ENCODE measurements at regions not wholly inside any gene's neighbourhood (a gene's known extent, or its start where the extent isn't known, plus 50 kb on each side); places are given as distances from the start of the nearest gene placed in this dataset.
"Not testable (repeated sequence)": the region's sequence is repeated elsewhere in the genome, so short reads cannot be mapped to it uniquely, and the experiment has no call there.

DNA sequence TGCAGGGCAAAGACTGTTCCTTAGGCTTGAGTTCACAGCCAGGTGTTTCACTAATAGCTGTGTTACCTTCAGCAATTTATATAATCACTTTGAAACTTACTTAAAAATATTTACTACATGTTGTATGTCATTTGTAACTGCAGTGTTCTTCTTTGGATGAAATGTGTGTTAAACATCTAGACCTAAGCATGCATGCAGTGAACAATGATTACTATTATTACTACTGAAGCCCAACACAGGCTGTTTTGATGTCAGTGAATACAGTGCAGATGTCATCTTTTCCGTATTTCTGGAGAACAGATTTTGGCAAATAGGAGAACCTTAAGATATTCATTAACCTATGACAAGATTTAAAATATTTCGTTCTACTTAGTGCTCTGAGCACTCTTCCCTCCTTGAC lies 101.8 kb upstream of the ANK2 start:
- Histone ChIP-seq H3K9ac (ENCODE audit: low read depth in 1 of 3, low read length in 3 of 3) (no peak overlapping the region), H3K36me3 (ENCODE audit: control insufficient read depth in 3 of 3, insufficient read depth in 3 of 3, low read length in 3 of 3) (no peaks in the 10 kb centered on the region), H3K27me3 (ENCODE audit: control insufficient read depth in 3 of 3, insufficient read depth in 3 of 3, low read length in 3 of 3) (no peaks in the 10 kb centered on the region), H3K4me3 (ENCODE audit: low read length in 3 of 3) (no peak overlapping the region), H3K9me3 (ENCODE audit: control insufficient read depth in 3 of 3, low read length in 3 of 3) (no peaks in the 10 kb centered on the region), H3K27ac (ENCODE audit: low read depth, low read length) (no peak overlapping the region), H3K4me1 (ENCODE audit: control insufficient read depth in 3 of 3, insufficient read depth in 3 of 3, low read length in 3 of 3) (no peaks in the 10 kb centered on the region)

DNA sequence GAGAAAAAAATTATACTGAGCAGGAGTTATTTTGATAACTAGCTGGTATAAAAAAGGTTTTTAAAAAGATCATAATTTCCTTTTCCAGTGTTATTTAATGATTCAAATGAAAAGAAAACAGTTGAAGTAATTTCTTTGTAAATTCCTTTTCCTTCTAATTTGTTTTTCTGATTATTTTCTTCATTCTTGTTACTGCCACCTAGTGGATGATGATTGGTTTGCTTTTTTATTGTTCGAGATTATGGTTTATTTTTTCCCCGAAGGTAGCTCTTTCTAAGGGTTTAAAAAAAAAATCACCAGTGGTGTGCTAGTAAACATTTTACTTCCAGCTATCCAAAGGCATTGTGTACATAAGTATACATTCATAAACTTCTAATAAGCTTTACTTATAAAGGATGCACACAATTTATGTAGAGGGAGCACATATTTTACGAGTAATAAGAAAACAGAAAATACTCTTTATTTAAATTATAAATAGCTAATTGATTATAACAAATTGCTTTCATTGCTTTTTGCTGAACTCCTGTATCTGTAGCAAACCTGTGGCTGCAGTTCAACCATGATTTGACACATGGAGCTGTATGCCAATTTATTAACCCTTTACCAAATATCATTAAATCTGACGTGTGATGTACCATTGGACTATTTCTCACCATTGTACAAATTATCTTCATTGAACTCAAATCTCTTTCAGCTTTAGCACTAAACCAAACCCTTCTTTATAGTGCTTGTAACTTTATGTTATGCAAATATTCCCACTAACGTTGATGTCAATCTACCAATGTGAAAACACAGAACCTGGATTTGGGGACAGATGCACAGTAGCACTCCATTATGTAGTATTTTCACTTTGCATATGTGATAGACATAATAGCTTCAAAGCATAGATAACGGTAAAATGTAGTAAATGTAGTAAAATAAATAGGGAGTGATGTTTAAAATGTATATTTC lies 97.8 kb upstream of the ANK2 start:
- Histone ChIP-seq H3K27ac (ENCODE audit: low read depth, low read length) (no peak overlapping the region), H3K9me3 (ENCODE audit: control insufficient read depth in 3 of 3, low read length in 3 of 3) (no peaks in the 10 kb centered on the region), H3K36me3 (ENCODE audit: control insufficient read depth in 3 of 3, insufficient read depth in 3 of 3, low read length in 3 of 3) (no peaks in the 10 kb centered on the region), H3K9ac (ENCODE audit: low read depth in 1 of 3, low read length in 3 of 3) (no peak overlapping the region), H3K4me1 (ENCODE audit: control insufficient read depth in 3 of 3, insufficient read depth in 3 of 3, low read length in 3 of 3) (no peaks in the 10 kb centered on the region), H3K27me3 (ENCODE audit: control insufficient read depth in 3 of 3, insufficient read depth in 3 of 3, low read length in 3 of 3) (no peaks in the 10 kb centered on the region), H3K4me3 (ENCODE audit: low read length in 3 of 3) (no peak overlapping the region)

DNA sequence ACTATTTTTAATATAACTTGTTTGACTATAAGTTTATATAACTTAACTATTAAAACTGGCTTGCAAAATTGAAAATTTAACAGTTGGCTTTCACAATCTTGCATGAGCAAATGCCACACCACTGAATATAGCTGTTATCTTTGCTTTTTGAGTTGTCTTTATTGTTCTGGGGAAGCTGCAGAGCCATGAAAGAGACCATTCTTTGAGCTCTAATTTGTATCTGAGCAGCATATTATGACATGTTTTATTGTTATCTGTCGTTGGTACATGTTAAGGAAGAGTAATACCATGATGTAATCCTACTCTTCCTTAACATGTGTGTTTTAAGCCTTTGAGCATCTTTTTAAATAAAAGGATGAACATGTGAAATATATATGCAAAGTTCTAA lies 97.1 kb upstream of the ANK2 start:
- H3K27me3 ChIP-seq (ENCODE audit: control insufficient read depth in 3 of 3, insufficient read depth in 3 of 3, low read length in 3 of 3): no peaks in the 10 kb centered on the region
- H3K27ac ChIP-seq (ENCODE audit: low read depth, low read length): no peak overlapping the region
- no peak overlapping the region for H3K9ac ChIP-seq (ENCODE audit: low read depth in 1 of 3, low read length in 3 of 3)
- no peaks in the 10 kb centered on the region for H3K36me3 ChIP-seq (ENCODE audit: control insufficient read depth in 3 of 3, insufficient read depth in 3 of 3, low read length in 3 of 3)
- H3K9me3 ChIP-seq (ENCODE audit: control insufficient read depth in 3 of 3, low read length in 3 of 3): no peaks in the 10 kb centered on the region
- H3K4me1 ChIP-seq (ENCODE audit: control insufficient read depth in 3 of 3, insufficient read depth in 3 of 3, low read length in 3 of 3): no peaks in the 10 kb centered on the region
- H3K4me3 ChIP-seq (ENCODE audit: low read length in 3 of 3): no peak overlapping the region

DNA sequence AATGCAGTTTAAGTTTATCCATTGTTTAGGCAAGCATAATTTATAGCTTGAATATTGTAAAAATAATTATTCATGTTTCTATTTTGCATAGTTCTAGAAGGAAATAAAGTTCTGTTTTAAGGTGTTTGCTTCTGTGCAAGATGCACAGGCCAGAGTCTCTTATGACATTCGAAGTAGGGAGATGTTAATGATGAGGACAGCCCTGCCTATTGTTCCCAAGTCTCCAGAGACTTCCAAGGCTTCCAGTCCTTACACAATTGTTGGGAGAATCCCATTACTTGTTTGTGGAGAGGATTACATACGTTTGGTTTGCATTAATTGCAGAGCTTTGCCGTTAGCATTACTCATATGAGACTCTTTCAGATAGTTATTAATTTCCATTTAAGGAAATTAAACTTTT lies 96.2 kb upstream of the ANK2 start:
- Histone ChIP-seq H3K27me3 (ENCODE audit: control insufficient read depth in 3 of 3, insufficient read depth in 3 of 3, low read length in 3 of 3) (no peaks in the 10 kb centered on the region), H3K4me3 (ENCODE audit: low read length in 3 of 3) (no peak overlapping the region), H3K4me1 (ENCODE audit: control insufficient read depth in 3 of 3, insufficient read depth in 3 of 3, low read length in 3 of 3) (no peaks in the 10 kb centered on the region), H3K9ac (ENCODE audit: low read depth in 1 of 3, low read length in 3 of 3) (no peak overlapping the region), H3K9me3 (ENCODE audit: control insufficient read depth in 3 of 3, low read length in 3 of 3) (no peaks in the 10 kb centered on the region), H3K27ac (ENCODE audit: low read depth, low read length) (no peak overlapping the region), H3K36me3 (ENCODE audit: control insufficient read depth in 3 of 3, insufficient read depth in 3 of 3, low read length in 3 of 3) (no peaks in the 10 kb centered on the region)

DNA sequence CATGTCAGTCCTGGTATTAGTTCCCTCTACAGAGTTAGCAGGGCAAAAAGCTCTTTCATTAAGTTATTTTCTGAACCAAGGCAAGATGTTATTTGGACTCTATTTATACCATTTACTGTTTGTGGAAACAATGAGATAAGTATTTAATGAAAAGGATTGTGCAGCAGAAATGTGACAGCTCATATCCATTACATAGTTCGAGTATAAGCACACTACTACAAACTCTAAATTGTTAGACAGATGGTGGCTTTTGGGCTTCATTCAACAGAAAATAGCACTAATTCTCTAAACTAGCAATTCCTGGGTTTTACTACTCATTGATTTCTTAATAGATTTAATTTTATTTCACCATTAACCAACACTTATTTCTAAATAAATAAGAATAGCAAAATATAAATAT lies 95.2 kb upstream of the ANK2 start:
- Histone ChIP-seq H3K4me1 (ENCODE audit: control insufficient read depth in 3 of 3, insufficient read depth in 3 of 3, low read length in 3 of 3) (no peaks in the 10 kb centered on the region), H3K27ac (ENCODE audit: low read depth, low read length) (no peak overlapping the region), H3K36me3 (ENCODE audit: control insufficient read depth in 3 of 3, insufficient read depth in 3 of 3, low read length in 3 of 3) (no peaks in the 10 kb centered on the region), H3K4me3 (ENCODE audit: low read length in 3 of 3) (no peak overlapping the region), H3K9me3 (ENCODE audit: control insufficient read depth in 3 of 3, low read length in 3 of 3) (no peaks in the 10 kb centered on the region), H3K27me3 (ENCODE audit: control insufficient read depth in 3 of 3, insufficient read depth in 3 of 3, low read length in 3 of 3) (no peaks in the 10 kb centered on the region), H3K9ac (ENCODE audit: low read depth in 1 of 3, low read length in 3 of 3) (no peak overlapping the region)

DNA sequence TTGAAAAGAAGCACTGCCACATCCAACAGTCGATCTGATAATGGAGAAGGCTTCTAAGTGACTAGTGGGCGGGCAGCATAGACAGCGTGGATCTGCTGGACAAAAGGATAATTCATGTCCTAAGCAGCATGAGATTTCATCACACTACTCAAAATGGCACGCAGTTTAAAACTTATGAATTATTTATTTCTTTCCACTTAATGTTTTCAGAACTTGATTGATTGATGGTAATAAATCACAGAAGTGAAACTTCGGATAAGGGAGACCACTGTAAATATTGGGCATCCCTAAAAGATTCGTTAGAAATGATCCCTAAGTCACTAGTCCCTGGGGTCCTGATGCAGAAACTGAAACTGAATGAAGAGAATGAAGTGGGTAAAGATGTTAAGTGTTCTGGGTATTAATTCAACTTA lies 93.0 kb upstream of the ANK2 start:
- no peak overlapping the region for H3K27ac ChIP-seq (ENCODE audit: low read depth, low read length)
- H3K4me1 ChIP-seq (ENCODE audit: control insufficient read depth in 3 of 3, insufficient read depth in 3 of 3, low read length in 3 of 3): no peaks in the 10 kb centered on the region
- no peaks in the 10 kb centered on the region for H3K36me3 ChIP-seq (ENCODE audit: control insufficient read depth in 3 of 3, insufficient read depth in 3 of 3, low read length in 3 of 3)
- no peak overlapping the region for H3K4me3 ChIP-seq (ENCODE audit: low read length in 3 of 3)
- H3K27me3 ChIP-seq (ENCODE audit: control insufficient read depth in 3 of 3, insufficient read depth in 3 of 3, low read length in 3 of 3): no peaks in the 10 kb centered on the region
- H3K9ac ChIP-seq (ENCODE audit: low read depth in 1 of 3, low read length in 3 of 3): no peak overlapping the region
- H3K9me3 ChIP-seq (ENCODE audit: control insufficient read depth in 3 of 3, low read length in 3 of 3): no peaks in the 10 kb centered on the region

DNA sequence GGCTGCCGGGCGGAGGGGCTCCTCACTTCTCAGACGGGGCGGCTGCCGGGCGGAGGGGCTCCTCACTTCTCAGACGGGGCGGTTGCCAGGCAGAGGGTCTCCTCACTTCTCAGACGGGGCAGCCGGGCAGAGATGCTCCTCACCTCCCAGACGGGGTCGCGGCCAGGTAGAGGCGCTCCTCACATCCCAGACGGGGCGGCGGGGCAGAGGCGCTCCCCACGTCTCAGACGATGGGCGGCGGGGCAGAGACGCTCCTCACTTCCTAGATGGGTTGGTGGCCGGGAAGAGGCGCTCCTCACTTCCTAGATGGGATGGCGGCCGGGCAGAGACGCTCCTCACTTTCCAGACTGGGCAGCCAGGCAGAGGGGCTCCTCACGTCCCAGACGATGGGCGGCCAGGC lies 91.7 kb upstream of the ANK2 start:
- not testable (repeated sequence) for H3K36me3 ChIP-seq (ENCODE audit: control insufficient read depth in 3 of 3, insufficient read depth in 3 of 3, low read length in 3 of 3); H3K27me3 ChIP-seq (ENCODE audit: control insufficient read depth in 3 of 3, insufficient read depth in 3 of 3, low read length in 3 of 3); H3K9me3 ChIP-seq (ENCODE audit: control insufficient read depth in 3 of 3, low read length in 3 of 3); H3K4me1 ChIP-seq (ENCODE audit: control insufficient read depth in 3 of 3, insufficient read depth in 3 of 3, low read length in 3 of 3); H3K4me3 ChIP-seq (ENCODE audit: low read length in 3 of 3); H3K27ac ChIP-seq (ENCODE audit: low read depth, low read length); H3K9ac ChIP-seq (ENCODE audit: low read depth in 1 of 3, low read length in 3 of 3)

DNA sequence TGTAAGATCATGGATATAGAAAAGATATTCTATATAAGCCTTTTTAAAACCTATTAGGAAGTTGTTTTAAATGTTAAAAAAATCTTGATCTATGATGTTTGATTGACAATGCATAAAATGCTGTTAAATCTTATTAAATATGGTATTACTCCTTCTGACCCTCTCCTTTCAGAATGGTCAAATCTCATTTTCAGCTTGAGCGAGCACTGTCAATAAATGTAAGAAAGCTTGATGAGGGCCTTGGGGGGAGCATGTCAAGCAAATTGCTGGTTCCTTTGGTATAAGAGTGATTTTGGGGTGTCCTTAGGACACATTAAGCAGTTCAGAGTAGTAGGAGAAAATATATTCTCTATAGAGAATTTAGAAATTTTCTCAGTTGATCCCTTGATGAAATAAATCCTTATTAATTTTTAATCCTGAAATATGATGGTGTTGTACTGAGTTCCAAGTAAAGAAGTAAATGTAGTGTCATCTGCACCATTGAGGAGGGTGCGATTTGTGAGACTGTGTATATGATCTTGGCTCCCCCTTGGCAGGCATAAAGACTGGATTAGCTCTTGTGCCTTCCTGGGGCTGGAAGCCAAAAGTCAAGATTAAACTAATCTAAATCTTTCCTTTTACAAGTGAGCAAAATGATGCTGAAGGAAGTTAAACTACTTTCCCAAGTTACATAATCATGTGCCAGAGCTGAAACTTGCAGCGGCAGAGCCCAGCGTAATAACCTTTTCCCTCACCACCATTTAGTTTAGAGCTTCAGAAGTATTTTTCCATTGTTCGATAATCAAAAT lies 82.6 kb upstream of the ANK2 start:
- Histone ChIP-seq H3K9me3 (ENCODE audit: control insufficient read depth in 3 of 3, low read length in 3 of 3) (no peaks in the 10 kb centered on the region), H3K27ac (ENCODE audit: low read depth, low read length) (no peak overlapping the region), H3K27me3 (ENCODE audit: control insufficient read depth in 3 of 3, insufficient read depth in 3 of 3, low read length in 3 of 3) (no peaks in the 10 kb centered on the region), H3K4me3 (ENCODE audit: low read length in 3 of 3) (no peak overlapping the region), H3K36me3 (ENCODE audit: control insufficient read depth in 3 of 3, insufficient read depth in 3 of 3, low read length in 3 of 3) (no peaks in the 10 kb centered on the region), H3K4me1 (ENCODE audit: control insufficient read depth in 3 of 3, insufficient read depth in 3 of 3, low read length in 3 of 3) (no peaks in the 10 kb centered on the region), H3K9ac (ENCODE audit: low read depth in 1 of 3, low read length in 3 of 3) (no peak overlapping the region)

DNA sequence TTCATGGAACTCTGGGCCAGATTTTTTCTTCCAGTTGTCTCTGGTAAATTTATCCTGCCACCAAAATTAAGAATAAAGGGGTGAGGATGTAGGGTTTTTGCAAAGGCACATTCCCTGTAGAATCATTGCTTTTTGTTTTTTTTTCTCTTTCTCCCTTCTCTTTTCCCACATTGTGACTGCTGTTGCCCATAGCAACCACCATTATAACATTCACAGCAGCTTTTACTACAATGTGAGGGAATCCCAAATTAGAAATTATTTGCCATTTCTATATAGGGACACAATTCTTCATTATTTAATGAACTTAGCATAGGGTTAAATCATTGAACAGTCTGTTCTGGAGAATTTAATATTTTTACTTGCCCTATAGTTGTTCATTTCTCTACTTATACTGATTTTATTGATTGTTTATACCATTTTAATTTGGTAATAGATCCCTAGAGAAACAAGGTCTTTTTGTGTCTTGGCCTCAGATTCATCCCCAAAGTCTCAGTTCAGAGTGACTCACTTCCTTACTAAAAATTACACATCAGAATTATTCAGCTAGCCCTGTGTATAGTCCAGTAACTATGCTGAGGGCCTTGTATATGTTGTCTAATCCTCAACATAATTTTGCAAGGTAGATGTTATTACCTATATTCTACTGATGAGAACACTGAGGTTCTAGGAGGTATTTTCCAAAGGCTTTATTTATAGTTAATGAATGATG lies 80.8 kb upstream of the ANK2 start:
- H3K27me3 ChIP-seq (ENCODE audit: control insufficient read depth in 3 of 3, insufficient read depth in 3 of 3, low read length in 3 of 3): no peaks in the 10 kb centered on the region
- H3K4me3 ChIP-seq (ENCODE audit: low read length in 3 of 3): no peak overlapping the region

DNA sequence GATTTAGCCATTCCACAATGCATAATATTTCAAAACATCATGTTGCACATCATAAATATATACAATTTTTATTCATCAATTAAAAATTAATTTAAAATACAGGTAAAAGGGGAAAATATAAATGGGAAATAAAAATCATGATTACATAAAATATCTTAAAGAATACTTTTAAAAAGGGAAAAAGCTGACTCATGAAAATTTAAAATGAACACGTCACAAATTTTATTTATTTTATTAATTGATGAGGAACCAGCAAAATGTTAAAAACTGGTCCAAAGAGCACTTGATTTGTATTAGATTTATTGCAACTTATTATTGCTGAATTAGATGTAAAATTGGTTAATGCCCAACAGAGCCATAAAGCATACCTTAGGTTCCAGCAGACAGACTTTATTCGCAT lies 78.5 kb upstream of the ANK2 start:
- no peaks in the 10 kb centered on the region for H3K9me3 ChIP-seq (ENCODE audit: control insufficient read depth in 3 of 3, low read length in 3 of 3)
- no peaks in the 10 kb centered on the region for H3K4me1 ChIP-seq (ENCODE audit: control insufficient read depth in 3 of 3, insufficient read depth in 3 of 3, low read length in 3 of 3)
- H3K27me3 ChIP-seq (ENCODE audit: control insufficient read depth in 3 of 3, insufficient read depth in 3 of 3, low read length in 3 of 3): no peaks in the 10 kb centered on the region
- H3K4me3 ChIP-seq (ENCODE audit: low read length in 3 of 3): no peak overlapping the region
- no peak overlapping the region for H3K27ac ChIP-seq (ENCODE audit: low read depth, low read length)
- no peak overlapping the region for H3K9ac ChIP-seq (ENCODE audit: low read depth in 1 of 3, low read length in 3 of 3)
- H3K36me3 ChIP-seq (ENCODE audit: control insufficient read depth in 3 of 3, insufficient read depth in 3 of 3, low read length in 3 of 3): no peaks in the 10 kb centered on the region

More for the DNA sequence above, 80.8 kb upstream of the ANK2 start:
- H3K4me1 ChIP-seq (ENCODE audit: control insufficient read depth in 3 of 3, insufficient read depth in 3 of 3, low read length in 3 of 3): no peaks in the 10 kb centered on the region
- no peaks in the 10 kb centered on the region for H3K36me3 ChIP-seq (ENCODE audit: control insufficient read depth in 3 of 3, insufficient read depth in 3 of 3, low read length in 3 of 3)
- no peak overlapping the region for H3K27ac ChIP-seq (ENCODE audit: low read depth, low read length)
- no peaks in the 10 kb centered on the region for H3K9me3 ChIP-seq (ENCODE audit: control insufficient read depth in 3 of 3, low read length in 3 of 3)
- H3K9ac ChIP-seq (ENCODE audit: low read depth in 1 of 3, low read length in 3 of 3): no peak overlapping the region

Measured in skeletal muscle tissue (tissue), 3 donors.